Osteoblast (primary cell): ENCODE measurements at regions not wholly inside any gene's neighbourhood (a gene's known extent, or its start where the extent isn't known, plus 50 kb on each side); places are given as distances from the start of the nearest gene placed in this dataset.

Experiments used
- DNase-seq: peaks from one replicate; pipeline ENCODE4 v3.0.0; 2011; ENCODE audit warnings: low spot score, mixed read lengths; ENCODE audit not compliant: insufficient read length; ENCODE audit errors: missing footprints
- H2AFZ ChIP-seq: 2 replicates; pipeline ENCODE4 v1.6.0; 2011; ENCODE audit warnings: mild to moderate bottlenecking, low read length
- H3K27ac ChIP-seq: 2 replicates; pipeline ENCODE4 v1.5.1; 2011; ENCODE audit warnings: mild to moderate bottlenecking, low read depth, low read length, moderate library complexity
- H3K27me3 ChIP-seq: 2 replicates; pipeline ENCODE4 v1.6.0; 2012; ENCODE audit warnings: mild to moderate bottlenecking, control low read depth, inconsistent platforms, low read length, moderate library complexity; ENCODE audit not compliant: insufficient read depth
- H3K36me3 ChIP-seq: 2 replicates; pipeline ENCODE4 v1.5.1; 2011; ENCODE audit warnings: mild to moderate bottlenecking, low read length, control low read depth, moderate library complexity; ENCODE audit not compliant: insufficient read depth
- H3K4me1 ChIP-seq: 2 replicates; pipeline ENCODE4 v1.5.1; 2011; ENCODE audit warnings: mild to moderate bottlenecking, low read length, control low read depth, moderate library complexity; ENCODE audit not compliant: insufficient read depth
- H3K4me2 ChIP-seq: 2 replicates; pipeline ENCODE4 v1.6.0; 2011; ENCODE audit warnings: mild to moderate bottlenecking, low read length; ENCODE audit not compliant: insufficient read depth
- H3K4me3 ChIP-seq: fragments of 200-600 bp; sonication (generic); 3 replicates; pipeline ENCODE4 v1.5.1; 2012; ENCODE audit warnings: mild to moderate bottlenecking, low read length, inconsistent platforms; ENCODE audit not compliant: insufficient read depth
- H3K79me2 ChIP-seq: 2 replicates; pipeline ENCODE4 v1.6.0; 2012; ENCODE audit warnings: mild to moderate bottlenecking, low read length, control low read depth, inconsistent platforms; ENCODE audit not compliant: insufficient read depth
- H3K9me3 ChIP-seq: 2 replicates; pipeline ENCODE4 v1.5.1; 2011; ENCODE audit warnings: low read depth, low read length, control low read depth
- H4K20me1 ChIP-seq: 2 replicates; pipeline ENCODE4 v1.6.0; 2012; ENCODE audit warnings: mild to moderate bottlenecking, low read length, control low read depth; ENCODE audit not compliant: insufficient read depth
- TF ChIP-seq, protein P1 (sequence below): IDR thresholded peaks from 2 replicates; pipeline ENCODE4 v1.5.1; 2011; ENCODE audit warnings: mild to moderate bottlenecking, low read depth, low read length, moderate library complexity; ENCODE audit errors: extremely low read depth

DNA sequence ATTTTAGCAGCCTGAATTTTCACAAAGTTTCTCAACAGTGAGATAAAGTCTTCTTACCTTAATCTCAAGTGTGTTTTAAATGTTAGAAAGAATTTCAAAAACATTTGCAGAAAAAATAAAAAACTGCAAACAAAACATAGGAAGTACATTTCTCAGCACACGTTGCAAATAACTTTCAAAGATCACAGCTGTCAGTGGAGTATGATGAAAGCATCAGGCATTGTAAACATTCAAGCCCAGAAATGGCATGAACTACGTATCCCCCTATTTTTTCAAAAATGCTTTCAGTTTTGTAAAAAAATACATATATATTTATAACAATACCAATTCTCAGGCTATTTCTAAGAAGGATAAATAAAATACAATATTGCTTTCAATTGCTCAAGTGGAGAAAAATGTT lies 320.6 kb upstream of the TFPI start:
- Histone ChIP-seq H3K4me1 (no peaks in the 10 kb centered on the region), H3K4me3 (no peak overlapping the region), H3K4me2 (no peak overlapping the region), H3K79me2 (no peaks in the 10 kb centered on the region), H3K36me3 (no peaks in the 10 kb centered on the region), H2AFZ (no peak overlapping the region), H3K27ac (no peak overlapping the region), H3K27me3 (no peaks in the 10 kb centered on the region), H3K9me3 (no peaks in the 10 kb centered on the region), H4K20me1 (no peaks in the 10 kb centered on the region)
- peak; percentile 32 for DNase-seq
- TF ChIP-seq, protein P1, sequence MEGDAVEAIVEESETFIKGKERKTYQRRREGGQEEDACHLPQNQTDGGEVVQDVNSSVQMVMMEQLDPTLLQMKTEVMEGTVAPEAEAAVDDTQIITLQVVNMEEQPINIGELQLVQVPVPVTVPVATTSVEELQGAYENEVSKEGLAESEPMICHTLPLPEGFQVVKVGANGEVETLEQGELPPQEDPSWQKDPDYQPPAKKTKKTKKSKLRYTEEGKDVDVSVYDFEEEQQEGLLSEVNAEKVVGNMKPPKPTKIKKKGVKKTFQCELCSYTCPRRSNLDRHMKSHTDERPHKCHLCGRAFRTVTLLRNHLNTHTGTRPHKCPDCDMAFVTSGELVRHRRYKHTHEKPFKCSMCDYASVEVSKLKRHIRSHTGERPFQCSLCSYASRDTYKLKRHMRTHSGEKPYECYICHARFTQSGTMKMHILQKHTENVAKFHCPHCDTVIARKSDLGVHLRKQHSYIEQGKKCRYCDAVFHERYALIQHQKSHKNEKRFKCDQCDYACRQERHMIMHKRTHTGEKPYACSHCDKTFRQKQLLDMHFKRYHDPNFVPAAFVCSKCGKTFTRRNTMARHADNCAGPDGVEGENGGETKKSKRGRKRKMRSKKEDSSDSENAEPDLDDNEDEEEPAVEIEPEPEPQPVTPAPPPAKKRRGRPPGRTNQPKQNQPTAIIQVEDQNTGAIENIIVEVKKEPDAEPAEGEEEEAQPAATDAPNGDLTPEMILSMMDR: no peak

DNA sequence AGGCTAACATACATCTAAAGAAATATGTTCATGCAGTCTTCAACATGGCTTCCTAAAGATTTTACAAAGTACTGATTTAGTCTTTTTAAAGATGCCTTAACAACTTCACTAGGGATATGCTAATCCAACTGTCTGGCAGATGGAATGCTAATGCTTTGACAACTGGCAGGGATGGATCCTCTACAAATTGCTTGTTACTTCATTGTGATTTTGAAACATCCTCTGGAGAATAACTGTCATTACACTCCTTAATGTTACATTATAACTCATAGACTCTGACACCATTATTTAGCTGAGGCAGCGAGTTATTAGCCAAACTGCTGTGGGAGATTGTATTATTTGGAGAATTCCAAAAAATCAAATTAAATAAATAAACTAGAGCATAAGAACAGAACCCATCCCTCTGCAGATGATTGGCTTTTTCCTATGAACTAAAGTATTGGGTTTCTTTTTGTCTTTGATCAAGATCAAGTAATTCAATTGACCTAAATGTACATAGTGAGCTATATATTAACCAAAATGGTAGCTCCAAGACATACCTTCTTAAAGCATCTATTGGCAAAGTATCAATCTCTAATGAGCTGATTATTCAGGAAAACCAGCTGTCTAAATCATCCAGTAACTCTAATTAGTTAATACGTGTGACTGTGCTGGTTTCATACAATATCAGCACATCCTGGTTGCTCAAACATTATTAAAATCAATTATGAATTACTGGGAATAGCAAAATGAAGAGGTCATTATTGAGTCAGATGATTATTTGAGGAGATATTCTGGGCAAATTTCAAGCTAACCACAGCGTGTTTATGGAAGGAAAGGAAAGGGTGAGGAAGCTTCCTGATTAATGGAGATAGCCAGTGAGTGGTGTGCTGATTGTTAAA lies 321.3 kb upstream of the TFPI start:
- no peak overlapping the region for H3K4me2 ChIP-seq
- no peak overlapping the region for H3K4me3 ChIP-seq
- TF ChIP-seq, protein P1: no peak
- no peaks in the 10 kb centered on the region for H3K79me2 ChIP-seq
- H3K27ac ChIP-seq: no peak overlapping the region
- H4K20me1 ChIP-seq: no peaks in the 10 kb centered on the region
- no peaks in the 10 kb centered on the region for H3K27me3 ChIP-seq
- no peaks in the 10 kb centered on the region for H3K9me3 ChIP-seq
- no peaks in the 10 kb centered on the region for H3K4me1 ChIP-seq
- H2AFZ ChIP-seq: no peak overlapping the region
- no peaks in the 10 kb centered on the region for H3K36me3 ChIP-seq
- DNase-seq: no peak

DNA sequence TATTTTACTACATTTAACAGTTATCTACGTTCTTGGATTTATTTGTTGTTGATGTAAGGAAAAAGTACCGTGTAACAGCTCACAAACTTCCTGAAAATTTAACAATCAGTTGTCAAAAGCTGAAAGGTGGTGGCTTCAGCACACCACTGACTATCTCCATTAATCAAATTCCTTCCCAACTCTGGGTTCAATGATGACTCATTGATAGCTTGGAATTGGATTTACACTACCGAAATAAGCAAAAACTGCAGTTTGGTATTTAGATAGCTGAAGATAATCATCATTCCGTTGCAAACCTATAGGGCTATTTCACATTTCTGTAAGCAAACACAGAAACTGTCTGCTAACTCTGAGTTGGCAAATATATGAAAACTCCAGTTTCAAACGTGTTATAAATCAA lies 322.3 kb upstream of the TFPI start:
- H3K4me3 ChIP-seq: no peak overlapping the region
- H3K27me3 ChIP-seq: no peaks in the 10 kb centered on the region
- no peaks in the 10 kb centered on the region for H3K4me1 ChIP-seq
- no peaks in the 10 kb centered on the region for H4K20me1 ChIP-seq
- H2AFZ ChIP-seq: no peak overlapping the region
- H3K9me3 ChIP-seq: no peaks in the 10 kb centered on the region
- no peak overlapping the region for H3K27ac ChIP-seq
- H3K4me2 ChIP-seq: no peak overlapping the region
- no peak for DNase-seq
- H3K79me2 ChIP-seq: no peaks in the 10 kb centered on the region
- no peaks in the 10 kb centered on the region for H3K36me3 ChIP-seq
- TF ChIP-seq, protein P1: no peak

DNA sequence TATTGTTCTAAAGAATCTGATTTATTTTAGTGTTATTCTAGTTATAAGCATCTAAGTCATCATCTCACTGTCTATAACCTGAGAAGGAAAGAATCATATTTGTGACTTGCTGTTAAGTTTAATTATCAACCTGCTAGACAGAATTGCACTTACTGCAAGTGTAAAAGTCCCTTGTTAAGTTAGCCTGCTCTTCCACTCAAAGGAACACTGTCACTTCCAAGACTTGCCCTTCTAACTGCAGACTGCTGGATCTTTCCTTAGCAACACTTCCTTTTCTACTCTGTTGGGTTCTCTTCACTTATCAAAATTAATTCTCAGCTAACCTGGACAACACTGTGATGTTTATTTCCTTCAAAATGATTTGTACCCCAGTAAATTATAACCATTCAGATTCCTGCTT lies 323.2 kb upstream of the TFPI start:
- Histone ChIP-seq H3K79me2 (no peaks in the 10 kb centered on the region), H3K27ac (no peak overlapping the region), H2AFZ (no peak overlapping the region), H4K20me1 (no peaks in the 10 kb centered on the region), H3K4me3 (no peak overlapping the region), H3K36me3 (no peaks in the 10 kb centered on the region), H3K9me3 (no peaks in the 10 kb centered on the region), H3K4me1 (no peaks in the 10 kb centered on the region), H3K4me2 (no peak overlapping the region), H3K27me3 (no peaks in the 10 kb centered on the region)
- no peak for DNase-seq
- TF ChIP-seq, protein P1: no peak
